ENCODE measurements at regions not wholly inside any gene's neighbourhood (a gene's known extent, or its start where the extent isn't known, plus 50 kb on each side); places are given as distances from the start of the nearest gene placed in this dataset.

DNA sequence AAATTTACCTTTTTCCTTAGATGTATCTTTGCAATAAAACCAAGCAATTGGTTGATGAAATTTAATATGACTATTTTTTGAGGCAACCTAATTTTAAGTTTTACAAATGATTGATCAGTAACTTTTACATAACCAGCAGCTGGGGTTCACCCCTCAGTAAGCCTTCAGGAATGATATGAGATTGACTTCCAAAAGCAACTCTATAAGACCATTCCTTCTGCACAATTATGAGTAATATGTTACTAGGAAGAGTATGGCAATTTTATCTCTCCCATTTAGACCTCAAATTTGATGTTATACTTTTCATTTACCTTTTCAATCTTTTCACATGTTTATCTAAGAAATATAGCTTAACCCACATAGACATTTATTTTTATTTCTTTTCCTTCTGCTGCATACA lies 1546.3 kb downstream of the HACE1 start:
- no peak overlapping the region for H3K27ac ChIP-seq
- no peak for TF ChIP-seq ZFX (IDR thresholded peaks at IDR 0.05; ENCODE audit: borderline replicate concordance)

DNA sequence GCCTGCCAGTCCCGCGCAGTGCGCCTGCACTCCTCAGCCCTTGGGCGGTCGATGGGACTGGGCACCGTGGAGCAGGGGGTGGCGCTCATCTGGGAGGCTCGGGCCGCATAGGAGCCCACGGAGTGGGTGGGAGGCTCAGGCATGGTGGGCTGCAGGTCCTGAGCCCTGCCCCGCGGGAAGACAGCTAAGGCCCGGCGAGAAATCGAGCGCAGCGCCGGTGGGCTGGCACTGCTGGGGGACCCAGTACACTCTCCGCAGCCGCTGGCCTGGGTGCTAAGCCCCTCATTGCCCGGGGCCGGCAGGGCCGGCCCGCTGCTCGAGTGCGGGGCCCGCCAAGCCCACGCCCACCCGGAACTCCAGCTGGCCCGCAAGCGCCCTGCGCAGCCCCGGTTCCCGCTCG lies 1565.3 kb downstream of the HACE1 start:
- TF ChIP-seq, protein P1, sequence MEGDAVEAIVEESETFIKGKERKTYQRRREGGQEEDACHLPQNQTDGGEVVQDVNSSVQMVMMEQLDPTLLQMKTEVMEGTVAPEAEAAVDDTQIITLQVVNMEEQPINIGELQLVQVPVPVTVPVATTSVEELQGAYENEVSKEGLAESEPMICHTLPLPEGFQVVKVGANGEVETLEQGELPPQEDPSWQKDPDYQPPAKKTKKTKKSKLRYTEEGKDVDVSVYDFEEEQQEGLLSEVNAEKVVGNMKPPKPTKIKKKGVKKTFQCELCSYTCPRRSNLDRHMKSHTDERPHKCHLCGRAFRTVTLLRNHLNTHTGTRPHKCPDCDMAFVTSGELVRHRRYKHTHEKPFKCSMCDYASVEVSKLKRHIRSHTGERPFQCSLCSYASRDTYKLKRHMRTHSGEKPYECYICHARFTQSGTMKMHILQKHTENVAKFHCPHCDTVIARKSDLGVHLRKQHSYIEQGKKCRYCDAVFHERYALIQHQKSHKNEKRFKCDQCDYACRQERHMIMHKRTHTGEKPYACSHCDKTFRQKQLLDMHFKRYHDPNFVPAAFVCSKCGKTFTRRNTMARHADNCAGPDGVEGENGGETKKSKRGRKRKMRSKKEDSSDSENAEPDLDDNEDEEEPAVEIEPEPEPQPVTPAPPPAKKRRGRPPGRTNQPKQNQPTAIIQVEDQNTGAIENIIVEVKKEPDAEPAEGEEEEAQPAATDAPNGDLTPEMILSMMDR (IDR thresholded peaks at IDR 0.05) = peak; percentile 9; the same call in 1 of the 2 replicates
- peak overlapping the region; percentile 58 for H3K27ac ChIP-seq

DNA sequence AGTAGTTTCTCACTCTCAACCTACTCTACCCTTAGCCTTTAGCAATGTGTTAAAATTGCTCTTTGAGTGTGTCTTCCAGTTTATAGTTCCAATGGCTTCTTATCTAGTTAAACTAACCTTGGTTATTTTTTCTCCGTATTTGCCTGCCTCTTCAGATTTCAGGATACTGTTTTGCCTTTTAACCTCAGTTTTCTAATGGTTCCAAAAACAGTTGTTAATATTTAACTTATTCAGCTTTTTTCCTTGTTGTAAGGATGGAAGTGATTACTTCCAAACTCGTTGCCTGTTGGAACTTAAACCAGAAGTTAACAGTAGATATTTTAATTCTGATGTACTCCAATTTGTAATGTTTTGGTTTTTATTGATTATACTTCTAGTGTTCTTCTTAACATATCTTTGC lies 1574.9 kb downstream of the HACE1 start:
- TF ChIP-seq, protein P1 (IDR thresholded peaks at IDR 0.05) = no peak
- TF ChIP-seq ZFX (IDR thresholded peaks at IDR 0.05; ENCODE audit: borderline replicate concordance) = no peak

DNA sequence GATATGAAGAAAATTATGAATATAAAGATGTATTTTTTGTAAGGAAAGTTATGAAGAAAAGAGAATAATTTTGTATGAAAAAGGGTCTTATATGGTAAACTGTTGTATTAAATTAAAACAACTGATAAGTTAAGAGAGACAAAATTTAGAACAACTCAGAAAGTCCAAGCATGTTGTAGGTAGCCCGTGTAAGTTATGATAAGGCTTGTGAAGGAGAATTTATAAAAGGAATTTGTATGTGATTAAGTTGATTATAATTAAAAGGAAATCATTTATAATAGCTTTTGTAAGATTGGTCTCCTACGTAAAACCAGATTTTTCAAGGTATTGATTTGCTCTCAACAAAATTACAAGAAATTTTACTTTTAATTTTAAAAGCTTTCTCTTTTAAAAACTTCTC lies 1579.3 kb downstream of the HACE1 start:
- TF ChIP-seq, protein P1 (IDR thresholded peaks at IDR 0.05) = no peak
- TF ChIP-seq ZFX (IDR thresholded peaks at IDR 0.05; ENCODE audit: borderline replicate concordance) = no peak

More for the DNA sequence above, 1574.9 kb downstream of the HACE1 start:
- H3K27ac ChIP-seq = no peak overlapping the region

DNA sequence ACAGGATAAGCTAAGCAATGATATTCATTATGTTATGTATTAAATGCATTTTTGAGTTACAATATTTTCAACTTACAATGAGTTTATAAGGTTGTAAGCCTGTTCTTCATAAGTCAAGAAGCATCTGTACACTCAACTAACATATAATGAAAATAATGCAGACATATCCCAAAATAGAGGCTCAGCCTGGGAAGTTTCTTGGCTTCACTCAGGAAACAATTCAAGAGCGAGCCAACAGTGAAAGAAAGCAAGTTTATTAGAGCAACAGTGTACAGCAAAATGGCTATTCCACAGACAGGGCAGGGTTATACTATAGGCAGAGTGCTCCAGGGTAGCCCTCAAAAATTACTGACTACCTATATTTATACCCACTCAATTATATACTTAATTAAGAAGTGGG lies 1581.8 kb downstream of the HACE1 start:
- TF ChIP-seq, protein P1 (IDR thresholded peaks at IDR 0.05) = no peak
- TF ChIP-seq ZFX (IDR thresholded peaks at IDR 0.05; ENCODE audit: borderline replicate concordance) = no peak
- H3K27ac ChIP-seq = no peak overlapping the region

More for the DNA sequence above, 1579.3 kb downstream of the HACE1 start:
- no peak overlapping the region for H3K27ac ChIP-seq

DNA sequence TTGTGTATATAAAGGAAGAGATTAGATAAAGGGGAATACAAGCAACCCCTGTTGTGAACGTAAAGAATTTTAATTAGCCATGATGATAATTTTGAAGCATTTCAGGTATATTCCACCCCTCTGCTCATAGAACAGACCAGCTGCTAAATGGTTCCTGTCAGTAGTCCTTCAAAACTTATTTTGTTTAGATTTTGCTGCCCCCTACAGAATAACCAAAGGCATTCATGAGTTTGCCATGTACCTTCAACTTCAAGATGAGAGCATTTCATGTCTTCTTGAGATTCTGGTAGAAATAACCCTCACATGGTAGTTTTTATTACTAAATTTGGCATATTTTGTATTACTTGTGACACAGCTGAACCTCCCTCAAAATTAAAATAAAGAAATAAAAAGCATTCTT lies 1586.7 kb downstream of the HACE1 start:
- H3K27ac ChIP-seq = no peak overlapping the region
- TF ChIP-seq, protein P1 (IDR thresholded peaks at IDR 0.05) = peak; percentile 69
- no peak for TF ChIP-seq ZFX (IDR thresholded peaks at IDR 0.05; ENCODE audit: borderline replicate concordance)

DNA sequence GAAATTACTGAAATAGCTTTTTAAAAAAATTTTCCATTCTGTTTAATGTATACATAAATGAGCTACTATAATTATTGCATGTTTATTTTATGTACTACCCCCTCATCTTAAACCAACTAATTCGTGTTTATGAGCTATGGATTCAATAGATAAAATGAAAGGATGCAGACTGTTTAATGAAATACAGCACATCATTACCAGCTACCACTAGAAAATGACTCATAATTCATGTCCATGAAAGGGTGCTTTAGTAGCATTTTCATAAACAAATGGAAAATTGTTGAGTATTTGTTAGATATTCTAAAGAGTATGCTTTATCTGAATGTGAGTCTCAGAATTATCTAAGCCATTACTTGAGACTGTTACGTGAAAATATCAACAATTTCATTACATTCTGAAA lies 1590.1 kb downstream of the HACE1 start:
- TF ChIP-seq ZFX (IDR thresholded peaks at IDR 0.05; ENCODE audit: borderline replicate concordance) = no peak
- TF ChIP-seq, protein P1 (IDR thresholded peaks at IDR 0.05) = no peak
- no peak overlapping the region for H3K27ac ChIP-seq

DNA sequence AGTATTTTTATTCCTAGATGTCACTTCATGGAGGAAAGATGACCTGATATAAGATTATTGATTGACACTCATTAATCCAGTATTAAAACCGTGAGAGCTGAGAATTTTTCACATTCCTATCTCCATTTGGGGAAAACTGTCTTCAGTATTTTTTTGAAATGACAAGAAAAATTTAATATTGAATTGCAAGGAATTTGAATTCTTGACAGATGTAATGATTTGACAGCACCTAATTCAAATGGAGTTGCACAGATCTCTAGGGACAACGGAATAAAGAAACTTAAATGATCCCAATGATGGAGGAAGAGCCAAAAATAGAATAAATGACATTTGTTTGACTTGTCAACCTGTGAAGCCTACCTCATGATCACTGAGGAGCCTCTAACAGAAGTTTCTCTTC lies 1591.4 kb downstream of the HACE1 start:
- TF ChIP-seq, protein P1 (IDR thresholded peaks at IDR 0.05) = no peak
- TF ChIP-seq ZFX (IDR thresholded peaks at IDR 0.05; ENCODE audit: borderline replicate concordance) = no peak
- no peak overlapping the region for H3K27ac ChIP-seq

All from 22Rv1 (cell line).